Body of pancreas (tissue), 4 donors: ENCODE measurements at regions not wholly inside any gene's neighbourhood (a gene's known extent, or its start where the extent isn't known, plus 50 kb on each side); places are given as distances from the start of the nearest gene placed in this dataset.
"Not testable (repeated sequence)": the region's sequence is repeated elsewhere in the genome, so short reads cannot be mapped to it uniquely, and the experiment has no call there.

Experiments
- ATAC-seq: fragments of 150-250 bp; one replicate; pipeline ENCODE4 v1.9.1; 2016
- DNase-seq, 4 donors: peaks; one replicate each; pipeline ENCODE4 v3.0.0-alpha.2; 2019
- H3K27ac ChIP-seq, 4 donors: fragments of 200-600 bp; sonication (generic); 1 replicate in 3 of 4; 2 replicates in 1 of 4; pipeline versions ENCODE4 v1.5.1 to v1.6.1; 2016 to 2019; ENCODE audit warnings: mild to moderate bottlenecking in 1 of 4, mixed read lengths in 1 of 4, moderate library complexity in 1 of 4
- H3K27me3 ChIP-seq, 2 donors: fragments of 200-600 bp; sonication (generic); one replicate each; pipeline ENCODE4 v1.6.0; 2016; ENCODE audit warnings: mild to moderate bottlenecking in 1 of 2
- H3K36me3 ChIP-seq, 2 donors: fragments of 200-600 bp; sonication (generic); replicated peaks in 1 of 2; 2 replicates each; pipeline ENCODE4 v1.5.1; 2016; ENCODE audit warnings: low read depth in 2 of 2; ENCODE audit not compliant: insufficient read depth in 1 of 2
- H3K4me1 ChIP-seq: fragments of 200-600 bp; sonication (generic); one replicate; pipeline ENCODE4 v1.6.0; 2016
- H3K4me3 ChIP-seq, 2 donors: fragments of 200-600 bp; sonication (generic); 1 replicate in 1 of 2; 2 replicates in 1 of 2; pipeline ENCODE4 v1.5.1; 2016 to 2019
- H3K9me3 ChIP-seq, 3 donors: fragments of 200-600 bp; sonication (generic); 1 replicate in 2 of 3; 2 replicates in 1 of 3; pipeline ENCODE4 v1.5.1; 2016
- CTCF ChIP-seq, 7 experiments: fragments of 450-650 bp in 4 of 7; fragments of 200-600 bp in 3 of 7; sonication (generic) in 3 of 7; IDR thresholded peaks; one replicate each; pipeline ENCODE4 v1.5.1; 2016 to 2019; ENCODE audit warnings: antibody characterized with exemption in 7 of 7
- POLR2A ChIP-seq, 3 donors: fragments of 450-650 bp; IDR thresholded peaks; one replicate each; pipeline ENCODE4 v1.6.1; 2016; ENCODE audit warnings: antibody characterized with exemption in 3 of 3, mild to moderate bottlenecking in 2 of 3
- WGBS, 2 donors: methylation state at CpG; one replicate each; pipeline ENCODE4 v1.1.5; 2017; 5-methylcytosine and 5-hydroxymethylcytosine counted together
- intact Hi-C: fragments of 100-400 bp; cut with DNase I; formaldehyde crosslinking; loops from one replicate; pipeline ENCODE4 v1.15.1; 2023

DNA sequence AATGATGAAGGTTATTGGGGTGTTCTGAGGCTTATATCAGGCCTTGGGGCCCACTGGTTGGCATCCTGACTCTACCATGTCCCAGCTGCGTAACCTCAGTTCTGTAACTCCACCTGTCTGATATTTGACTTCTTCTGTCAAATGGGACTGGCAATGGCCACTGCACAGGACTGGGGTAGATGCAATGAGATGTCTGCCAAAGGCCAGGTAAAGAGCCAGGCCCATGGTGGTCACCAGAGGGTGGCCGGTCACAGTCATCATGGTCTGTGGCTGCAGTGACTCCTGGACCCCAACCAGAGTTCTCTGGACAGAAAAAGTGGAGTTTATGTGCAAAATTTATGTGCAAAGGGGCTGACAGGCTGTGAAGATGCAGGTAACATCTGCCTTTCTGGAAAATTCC lies 173.3 kb downstream of the PTPRU start:
- intact Hi-C loops: no loop called here
- WGBS, 2 donors: 60 to 93% methylated on average over 2 of the region's 2 CpGs

GRCh38 chr1:29408831-29409605 lies 172.7 kb downstream of the PTPRU start:
- intact Hi-C loops: no loop called here
- DNase-seq: no peak
- Histone ChIP-seq H3K4me1 (no peaks in the 10 kb centered on the region), H3K4me3 (no peak overlapping the region), H3K27ac (no peak overlapping the region), H3K27me3 (no peaks in the 10 kb centered on the region), H3K9me3 (no peaks in the 10 kb centered on the region), H3K36me3 (no peaks in the 10 kb centered on the region)
- TF ChIP-seq POLR2A (IDR thresholded peaks at IDR 0.05) (no peak), CTCF (IDR thresholded peaks at IDR 0.05) (no peak)
- 68 to 77% methylated on average over 4 to 8 of the region's 8 CpGs for WGBS, 2 donors
- no peak for ATAC-seq

More for the DNA sequence above, 173.3 kb downstream of the PTPRU start:
- no peak for ATAC-seq
- no peak for TF ChIP-seq CTCF (IDR thresholded peaks at IDR 0.05)
- TF ChIP-seq POLR2A (IDR thresholded peaks at IDR 0.05): no peak
- no peak overlapping the region for H3K4me3 ChIP-seq
- H3K9me3 ChIP-seq: no peaks in the 10 kb centered on the region
- DNase-seq: no peak
- H3K27me3 ChIP-seq: no peaks in the 10 kb centered on the region
- H3K36me3 ChIP-seq: no peaks in the 10 kb centered on the region
- no peaks in the 10 kb centered on the region for H3K4me1 ChIP-seq
- H3K27ac ChIP-seq: no peak overlapping the region

DNA sequence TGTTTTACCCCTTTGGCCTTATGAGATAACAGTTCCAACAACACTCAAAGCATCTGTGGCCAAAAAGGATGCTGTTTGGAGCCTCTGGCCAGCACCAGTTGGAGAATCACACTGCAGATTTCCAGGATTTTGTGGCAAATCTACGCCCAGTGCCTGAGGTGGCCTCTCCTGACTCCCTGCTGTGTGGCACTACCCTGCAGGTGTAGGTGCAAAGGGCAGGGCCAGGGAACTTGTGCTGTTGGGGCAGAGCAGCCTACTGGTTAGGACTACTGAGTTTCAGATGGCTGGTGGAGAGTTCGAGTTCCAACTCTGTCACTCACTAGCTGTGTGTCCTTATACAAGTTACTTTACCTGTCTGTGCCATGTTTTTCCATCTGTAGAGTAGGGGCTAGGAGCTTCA lies 170.5 kb downstream of the PTPRU start:
- Histone ChIP-seq H3K36me3 (no peaks in the 10 kb centered on the region), H3K4me3 (no peak overlapping the region), H3K9me3 (no peaks in the 10 kb centered on the region), H3K27ac (no peak overlapping the region), H3K4me1 (no peaks in the 10 kb centered on the region), H3K27me3 (no peaks in the 10 kb centered on the region)
- intact Hi-C loops: no loop called here
- DNase-seq (no peak), ATAC-seq (no peak)
- TF ChIP-seq CTCF (IDR thresholded peaks at IDR 0.05) (no peak), POLR2A (IDR thresholded peaks at IDR 0.05) (no peak)
- 83 to 85% methylated on average over 2 of the region's 2 CpGs for WGBS, 2 donors

DNA sequence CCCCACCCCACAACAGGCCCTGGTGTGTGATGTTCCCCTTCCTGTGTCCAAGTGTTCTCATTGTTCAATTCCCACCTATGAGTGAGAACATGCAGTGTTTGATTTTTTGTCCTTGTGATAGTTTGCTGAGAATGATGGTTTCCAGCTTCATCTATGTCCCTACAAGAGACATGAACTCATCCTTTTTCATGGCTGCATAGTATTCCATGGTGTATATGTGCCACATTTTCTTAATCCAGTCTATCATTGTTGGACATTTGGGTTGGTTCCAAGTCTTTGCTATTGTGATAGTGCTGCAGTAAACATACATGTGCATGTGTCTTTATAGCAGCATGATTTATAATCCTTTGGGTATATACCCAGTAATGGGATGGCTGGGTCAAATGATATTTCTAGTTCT lies 163.9 kb downstream of the PTPRU start:
- DNase-seq, H3K36me3 ChIP-seq, intact Hi-C loops, ATAC-seq, H3K9me3 ChIP-seq, H3K4me3 ChIP-seq, H3K4me1 ChIP-seq, H3K27me3 ChIP-seq, H3K27ac ChIP-seq: not testable (repeated sequence)

GRCh38 chr1:29399465-29399864 lies 163.1 kb downstream of the PTPRU start:
- Histone ChIP-seq H3K27me3 (no peaks in the 10 kb centered on the region), H3K4me1 (no peaks in the 10 kb centered on the region), H3K9me3 (no peaks in the 10 kb centered on the region), H3K4me3 (no peak overlapping the region), H3K36me3 (no peaks in the 10 kb centered on the region), H3K27ac (no peak overlapping the region)
- ATAC-seq (no peak), DNase-seq (no peak)
- intact Hi-C loops: no loop called here
- no peak for TF ChIP-seq CTCF (IDR thresholded peaks at IDR 0.05)
- no peak for TF ChIP-seq POLR2A (IDR thresholded peaks at IDR 0.05)
- 95% methylated on average over 1 of the region's 1 CpG for WGBS, 2 donors
